NCI-H1105 (cell line): ENCODE measurements at regions not wholly inside any gene's neighbourhood (a gene's known extent, or its start where the extent isn't known, plus 50 kb on each side); places are given as distances from the start of the nearest gene placed in this dataset.
"Not testable (repeated sequence)": the region's sequence is repeated elsewhere in the genome, so short reads cannot be mapped to it uniquely, and the experiment has no call there.

ENCODE experiments used
- DNase-seq: peaks from one replicate; lab custom pipeline; 2025; lab: John Stamatoyannopoulos, UW

- no peak for DNase-seq
Measured at GRCh38 chr6:22208026-22208425, 88.8 kb downstream of the PRL start.

- no peak for DNase-seq
Measured at GRCh38 chr6:22214314-22214713, 82.5 kb downstream of the PRL start.

- DNase-seq: not testable (repeated sequence)
Measured at GRCh38 chr6:22215474-22215873, 81.4 kb downstream of the PRL start.

- DNase-seq: no peak
Measured at GRCh38 chr6:22218410-22218809, 78.4 kb downstream of the PRL start.

GRCh38 chr6:22219925-22220324 lies 76.9 kb downstream of the PRL start:
- DNase-seq: no peak

GRCh38 chr6:22221211-22221610 lies 75.6 kb downstream of the PRL start:
- no peak for DNase-seq

- no peak for DNase-seq
Measured at GRCh38 chr6:22221630-22222029, 75.2 kb downstream of the PRL start.

GRCh38 chr6:22222469-22222868 lies 74.4 kb downstream of the PRL start:
- no peak for DNase-seq

- DNase-seq: no peak
Measured at GRCh38 chr6:22227824-22228610, 68.8 kb downstream of the PRL start.

GRCh38 chr6:22231050-22231449 lies 65.8 kb downstream of the PRL start:
- no peak for DNase-seq

- DNase-seq: no peak
Measured at GRCh38 chr6:22231616-22232015, 65.2 kb downstream of the PRL start.

GRCh38 chr6:22236626-22237414 lies 60.0 kb downstream of the PRL start:
- DNase-seq: no peak
